ENCODE measurements at regions not wholly inside any gene's neighbourhood (a gene's known extent, or its start where the extent isn't known, plus 50 kb on each side); places are given as distances from the start of the nearest gene placed in this dataset.
"Not testable (repeated sequence)": the region's sequence is repeated elsewhere in the genome, so short reads cannot be mapped to it uniquely, and the experiment has no call there.

DNA sequence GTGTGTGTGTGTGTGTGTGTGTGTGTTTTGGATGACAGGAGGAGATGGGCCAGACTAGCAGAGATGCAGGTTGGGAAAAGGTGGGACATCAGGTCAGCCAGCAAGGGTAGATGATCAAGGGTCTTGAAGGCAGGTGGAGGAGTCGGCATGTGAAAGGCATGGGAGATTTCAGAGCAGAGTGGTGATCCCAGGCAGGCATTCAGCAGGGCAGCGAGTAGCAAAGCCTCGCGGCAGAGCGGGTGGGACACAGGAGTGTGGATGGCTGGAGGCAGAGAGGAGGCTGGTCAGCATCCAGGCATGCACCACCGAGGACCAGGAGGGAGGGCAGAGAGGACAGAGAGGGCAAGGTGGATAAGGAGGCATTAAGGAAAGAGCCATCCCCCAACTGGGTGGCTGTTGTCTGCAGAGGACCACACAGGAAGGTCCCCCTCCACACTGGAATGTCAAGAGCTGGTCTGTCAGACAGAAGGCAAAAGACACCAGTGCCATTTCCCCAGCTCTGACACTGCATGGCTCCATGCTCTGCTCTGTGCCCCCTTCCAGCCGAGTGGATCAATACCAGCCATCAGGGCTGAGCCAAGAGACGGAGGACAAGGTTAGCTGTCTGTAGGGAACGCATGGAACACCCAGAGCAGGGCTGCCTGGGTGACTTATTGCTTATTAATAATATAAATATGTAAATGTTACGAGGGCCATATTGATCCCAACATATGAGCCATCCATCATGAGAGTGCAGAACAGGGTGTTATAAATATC, 74.8 kb upstream of the RPL38 start:
- Histone ChIP-seq H3K36me3 (replicated peaks; ENCODE audit: low read depth, low read length) (no peaks in the 10 kb centered on the region), H3K9me3 (ENCODE audit: insufficient read depth, low read length) (no peaks in the 10 kb centered on the region), H3K4me3 (ENCODE audit: low read length) (no peak overlapping the region), H3K4me2 (ENCODE audit: low read length) (no peak overlapping the region), H3K4me1 (ENCODE audit: low read length) (no peaks in the 10 kb centered on the region), H3K79me2 (ENCODE audit: low read length) (no peaks in the 10 kb centered on the region), H4K20me1 (ENCODE audit: insufficient read depth, low read length) (no peaks in the 10 kb centered on the region), H3K27ac (ENCODE audit: low read length) (no peak overlapping the region), H2AFZ (ENCODE audit: low read depth, low read length) (no peak overlapping the region), H3K27me3 (ENCODE audit: low read depth, low read length) (no peaks in the 10 kb centered on the region), H3K9ac (ENCODE audit: low read length) (no peak overlapping the region)
- TF ChIP-seq, protein P1, sequence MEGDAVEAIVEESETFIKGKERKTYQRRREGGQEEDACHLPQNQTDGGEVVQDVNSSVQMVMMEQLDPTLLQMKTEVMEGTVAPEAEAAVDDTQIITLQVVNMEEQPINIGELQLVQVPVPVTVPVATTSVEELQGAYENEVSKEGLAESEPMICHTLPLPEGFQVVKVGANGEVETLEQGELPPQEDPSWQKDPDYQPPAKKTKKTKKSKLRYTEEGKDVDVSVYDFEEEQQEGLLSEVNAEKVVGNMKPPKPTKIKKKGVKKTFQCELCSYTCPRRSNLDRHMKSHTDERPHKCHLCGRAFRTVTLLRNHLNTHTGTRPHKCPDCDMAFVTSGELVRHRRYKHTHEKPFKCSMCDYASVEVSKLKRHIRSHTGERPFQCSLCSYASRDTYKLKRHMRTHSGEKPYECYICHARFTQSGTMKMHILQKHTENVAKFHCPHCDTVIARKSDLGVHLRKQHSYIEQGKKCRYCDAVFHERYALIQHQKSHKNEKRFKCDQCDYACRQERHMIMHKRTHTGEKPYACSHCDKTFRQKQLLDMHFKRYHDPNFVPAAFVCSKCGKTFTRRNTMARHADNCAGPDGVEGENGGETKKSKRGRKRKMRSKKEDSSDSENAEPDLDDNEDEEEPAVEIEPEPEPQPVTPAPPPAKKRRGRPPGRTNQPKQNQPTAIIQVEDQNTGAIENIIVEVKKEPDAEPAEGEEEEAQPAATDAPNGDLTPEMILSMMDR (IDR thresholded peaks at IDR 0.05; ENCODE audit: low read depth, low read length) = no peak
- TF ChIP-seq EZH2phosphoT487 (IDR thresholded peaks at IDR 0.05; ENCODE audit: low read depth) = no peak

DNA sequence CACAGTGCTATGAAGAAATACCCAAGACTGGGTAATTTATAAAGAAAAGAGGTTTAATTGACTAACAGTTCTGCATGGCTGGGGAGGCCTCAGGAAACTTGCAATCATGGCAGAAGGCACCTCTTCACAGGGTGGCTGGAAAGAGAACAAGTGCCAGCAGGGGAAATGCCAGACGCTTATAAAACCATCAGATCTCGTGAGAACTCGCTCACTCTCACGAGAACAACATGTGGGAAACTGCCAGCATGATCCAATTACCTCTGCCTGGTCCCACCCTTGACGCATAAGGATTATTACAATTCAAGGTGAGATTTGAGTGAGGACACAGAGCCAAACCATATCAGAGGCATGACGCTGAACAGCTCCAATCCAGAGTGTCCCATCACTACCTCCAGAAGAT, 73.7 kb upstream of the RPL38 start:
- H3K9ac ChIP-seq (ENCODE audit: low read length); H2AFZ ChIP-seq (ENCODE audit: low read depth, low read length); H3K4me2 ChIP-seq (ENCODE audit: low read length); H3K27me3 ChIP-seq (ENCODE audit: low read depth, low read length); H3K79me2 ChIP-seq (ENCODE audit: low read length); H3K4me1 ChIP-seq (ENCODE audit: low read length); H4K20me1 ChIP-seq (ENCODE audit: insufficient read depth, low read length); H3K36me3 ChIP-seq (replicated peaks; ENCODE audit: low read depth, low read length); H3K27ac ChIP-seq (ENCODE audit: low read length); H3K9me3 ChIP-seq (ENCODE audit: insufficient read depth, low read length); H3K4me3 ChIP-seq (ENCODE audit: low read length): not testable (repeated sequence)

DNA sequence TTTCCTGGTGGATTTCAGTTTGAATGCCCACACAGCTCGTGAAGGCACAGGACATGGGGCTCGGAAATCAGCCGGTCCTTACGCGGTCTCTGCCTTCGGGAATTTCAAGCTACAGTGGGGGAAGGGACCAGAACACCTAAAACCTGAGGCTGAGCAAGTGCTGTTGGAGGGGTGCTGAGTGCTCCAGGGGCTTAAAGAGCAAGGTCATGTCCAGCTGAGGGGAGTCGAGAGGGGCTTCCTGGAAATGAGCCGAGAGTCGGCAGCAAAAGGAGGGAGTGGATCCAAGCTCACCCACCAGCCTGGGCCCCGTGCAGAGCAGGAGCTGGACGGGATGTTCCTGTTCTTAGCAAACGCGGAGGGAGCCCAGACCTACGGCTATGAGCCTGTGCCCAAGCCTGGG, 73.2 kb upstream of the RPL38 start:
- no peak overlapping the region for H2AFZ ChIP-seq (ENCODE audit: low read depth, low read length)
- TF ChIP-seq, protein P1 (IDR thresholded peaks at IDR 0.05; ENCODE audit: low read depth, low read length) = no peak
- no peak for TF ChIP-seq EZH2phosphoT487 (IDR thresholded peaks at IDR 0.05; ENCODE audit: low read depth)
- H3K27me3 ChIP-seq (ENCODE audit: low read depth, low read length) = no peaks in the 10 kb centered on the region
- H3K9me3 ChIP-seq (ENCODE audit: insufficient read depth, low read length) = no peaks in the 10 kb centered on the region
- H3K4me1 ChIP-seq (ENCODE audit: low read length) = no peaks in the 10 kb centered on the region
- H3K79me2 ChIP-seq (ENCODE audit: low read length) = no peaks in the 10 kb centered on the region
- no peaks in the 10 kb centered on the region for H3K36me3 ChIP-seq (replicated peaks; ENCODE audit: low read depth, low read length)
- H3K27ac ChIP-seq (ENCODE audit: low read length) = no peak overlapping the region
- H3K4me2 ChIP-seq (ENCODE audit: low read length) = no peak overlapping the region
- H3K9ac ChIP-seq (ENCODE audit: low read length) = no peak overlapping the region
- H3K4me3 ChIP-seq (ENCODE audit: low read length) = no peak overlapping the region
- no peaks in the 10 kb centered on the region for H4K20me1 ChIP-seq (ENCODE audit: insufficient read depth, low read length)

DNA sequence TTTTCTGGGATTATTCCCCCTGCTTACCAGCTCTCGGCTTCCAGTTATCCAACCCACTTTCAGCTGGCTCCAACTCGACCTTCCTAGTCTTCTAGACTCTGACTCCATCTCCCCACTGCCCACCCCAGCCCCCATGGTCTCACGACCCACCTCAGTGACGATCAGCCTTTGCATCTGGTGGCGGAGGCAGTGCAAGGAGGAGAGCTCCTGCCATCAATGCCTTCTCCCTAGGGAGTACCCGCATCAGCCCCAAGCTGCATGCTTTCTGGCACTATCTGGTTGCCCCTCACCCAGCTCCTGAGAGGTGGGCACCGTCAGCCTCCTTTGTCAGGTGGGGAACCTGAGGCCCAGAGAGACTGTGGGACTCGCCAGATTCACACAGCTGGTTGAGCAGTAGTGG, 72.6 kb upstream of the RPL38 start:
- Histone ChIP-seq H3K9me3 (ENCODE audit: insufficient read depth, low read length) (no peaks in the 10 kb centered on the region), H3K36me3 (replicated peaks; ENCODE audit: low read depth, low read length) (no peaks in the 10 kb centered on the region), H3K4me3 (ENCODE audit: low read length) (no peak overlapping the region), H2AFZ (ENCODE audit: low read depth, low read length) (no peak overlapping the region), H3K79me2 (ENCODE audit: low read length) (no peaks in the 10 kb centered on the region), H3K27ac (ENCODE audit: low read length) (no peak overlapping the region), H3K4me2 (ENCODE audit: low read length) (no peak overlapping the region), H3K4me1 (ENCODE audit: low read length) (no peaks in the 10 kb centered on the region), H3K9ac (ENCODE audit: low read length) (no peak overlapping the region), H3K27me3 (ENCODE audit: low read depth, low read length) (peaks cover 3% of the 10 kb centered on the region; the same call in 1 of the 2 replicates), H4K20me1 (ENCODE audit: insufficient read depth, low read length) (no peaks in the 10 kb centered on the region)
- TF ChIP-seq EZH2phosphoT487 (IDR thresholded peaks at IDR 0.05; ENCODE audit: low read depth) = no peak
- TF ChIP-seq, protein P1 (IDR thresholded peaks at IDR 0.05; ENCODE audit: low read depth, low read length) = no peak

Measured in OCI-LY3 (cell line).